ENCODE measurements at regions not wholly inside any gene's neighbourhood (a gene's known extent, or its start where the extent isn't known, plus 50 kb on each side); places are given as distances from the start of the nearest gene placed in this dataset.

GRCh38 chr5:13540168-13540750, 404.2 kb downstream of the DNAH5 start:
- no peaks in the 10 kb centered on the region for H3K27me3 Mint-ChIP-seq
- no peaks in the 10 kb centered on the region for H3K4me1 Mint-ChIP-seq (ENCODE audit: low read depth)
- peaks cover 18% of the 10 kb centered on the region for H3K9me3 Mint-ChIP-seq
- no peak overlapping the region for H3K4me3 Mint-ChIP-seq
- H3K36me3 Mint-ChIP-seq (ENCODE audit: low read depth), result no peaks in the 10 kb centered on the region
- intact Hi-C loops (cut with micrococcal nuclease), result no loop called here
- no peak overlapping the region for H3K27ac Mint-ChIP-seq

DNA sequence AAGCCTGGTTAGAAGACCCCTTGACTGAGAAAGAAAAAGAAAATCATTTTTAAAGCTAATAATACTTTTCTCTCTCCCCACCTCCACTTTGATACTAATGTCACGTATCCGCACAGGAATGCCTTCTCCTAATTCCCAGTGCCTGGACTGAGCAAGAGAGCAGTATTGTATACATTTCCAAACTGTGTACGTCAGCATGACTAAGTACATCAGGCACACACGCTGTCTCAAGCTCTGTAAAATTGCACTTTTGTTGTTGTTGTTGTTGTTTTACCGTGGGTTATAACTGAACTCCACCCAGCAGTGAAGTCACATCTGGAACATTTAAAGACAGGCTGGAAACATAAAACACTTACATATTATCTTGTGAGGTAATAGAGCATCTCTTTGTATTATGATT, 407.6 kb downstream of the DNAH5 start:
- peaks cover under 1% of the 10 kb centered on the region for H3K9me3 Mint-ChIP-seq
- H3K4me1 Mint-ChIP-seq (ENCODE audit: low read depth), result no peaks in the 10 kb centered on the region
- intact Hi-C loops (cut with micrococcal nuclease), result no loop called here
- H3K27ac Mint-ChIP-seq, result no peak overlapping the region
- H3K4me3 Mint-ChIP-seq, result no peak overlapping the region
- no peaks in the 10 kb centered on the region for H3K27me3 Mint-ChIP-seq
- no peaks in the 10 kb centered on the region for H3K36me3 Mint-ChIP-seq (ENCODE audit: low read depth)

DNA sequence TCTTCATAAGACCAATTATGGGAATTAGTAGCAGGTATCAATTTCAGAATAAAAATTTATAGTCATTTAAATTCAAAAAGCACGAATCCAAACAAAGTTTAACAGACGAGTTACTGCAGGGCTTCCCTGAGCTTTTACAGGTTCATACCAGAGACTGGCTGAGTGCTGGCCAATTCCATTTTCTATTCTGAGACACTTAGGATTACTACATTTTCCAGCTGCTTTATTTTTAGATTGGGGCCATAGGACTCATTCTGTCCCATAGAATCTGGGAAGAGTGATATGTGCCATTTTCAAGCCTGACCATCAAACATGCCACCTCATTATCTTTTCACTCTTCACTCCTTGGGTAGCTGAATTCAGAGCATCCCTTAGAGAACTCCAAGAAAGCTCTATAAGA, 410.7 kb downstream of the DNAH5 start:
- no peaks in the 10 kb centered on the region for H3K9me3 Mint-ChIP-seq
- no peak overlapping the region for H3K4me3 Mint-ChIP-seq
- H3K36me3 Mint-ChIP-seq (ENCODE audit: low read depth), result no peaks in the 10 kb centered on the region
- H3K4me1 Mint-ChIP-seq (ENCODE audit: low read depth), result no peaks in the 10 kb centered on the region
- H3K27me3 Mint-ChIP-seq, result no peaks in the 10 kb centered on the region
- no peak overlapping the region for H3K27ac Mint-ChIP-seq
- intact Hi-C loops (cut with micrococcal nuclease), result no loop called here

DNA sequence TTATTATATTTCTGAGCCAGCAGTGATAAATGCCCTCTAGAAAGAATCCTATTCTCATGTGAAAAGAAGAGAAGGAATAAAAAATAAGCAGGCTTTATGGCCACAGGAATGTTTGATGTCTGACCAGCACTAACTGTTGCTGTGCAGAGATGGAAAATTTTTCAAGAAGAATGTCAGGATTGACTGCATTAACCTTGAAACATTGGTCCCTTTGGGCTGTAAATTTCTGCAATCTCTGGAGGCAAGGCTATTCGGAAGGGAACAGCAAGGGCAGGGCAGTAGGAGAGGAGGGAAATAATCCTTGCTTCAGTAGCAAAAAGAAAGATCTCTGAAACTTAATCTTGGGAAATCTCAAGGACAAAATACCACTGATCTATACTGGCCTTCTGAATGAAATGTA, 415.2 kb downstream of the DNAH5 start:
- H3K4me3 Mint-ChIP-seq, result no peak overlapping the region
- H3K9me3 Mint-ChIP-seq, result no peaks in the 10 kb centered on the region
- no peak overlapping the region for H3K27ac Mint-ChIP-seq
- no peaks in the 10 kb centered on the region for H3K4me1 Mint-ChIP-seq (ENCODE audit: low read depth)
- intact Hi-C loops (cut with micrococcal nuclease), result no loop called here
- H3K36me3 Mint-ChIP-seq (ENCODE audit: low read depth), result no peaks in the 10 kb centered on the region
- no peaks in the 10 kb centered on the region for H3K27me3 Mint-ChIP-seq

- H3K4me3 Mint-ChIP-seq, result no peak overlapping the region
- H3K4me1 Mint-ChIP-seq (ENCODE audit: low read depth), result no peaks in the 10 kb centered on the region
- intact Hi-C loops (cut with micrococcal nuclease), result no loop called here
- no peaks in the 10 kb centered on the region for H3K27me3 Mint-ChIP-seq
- peaks cover 9% of the 10 kb centered on the region for H3K9me3 Mint-ChIP-seq
- no peak overlapping the region for H3K27ac Mint-ChIP-seq
- H3K36me3 Mint-ChIP-seq (ENCODE audit: low read depth), result no peaks in the 10 kb centered on the region
Measured at GRCh38 chr5:13524936-13525335, 419.6 kb downstream of the DNAH5 start.

GRCh38 chr5:13519131-13519530, 425.4 kb downstream of the DNAH5 start:
- H3K27ac Mint-ChIP-seq, result no peak overlapping the region
- H3K9me3 Mint-ChIP-seq, result peaks cover 9% of the 10 kb centered on the region
- H3K27me3 Mint-ChIP-seq, result no peaks in the 10 kb centered on the region
- H3K36me3 Mint-ChIP-seq (ENCODE audit: low read depth), result no peaks in the 10 kb centered on the region
- intact Hi-C loops (cut with micrococcal nuclease), result no loop called here
- H3K4me1 Mint-ChIP-seq (ENCODE audit: low read depth), result no peaks in the 10 kb centered on the region
- H3K4me3 Mint-ChIP-seq, result no peak overlapping the region

- H3K4me1 Mint-ChIP-seq (ENCODE audit: low read depth), result no peaks in the 10 kb centered on the region
- H3K27ac Mint-ChIP-seq, result no peak overlapping the region
- H3K4me3 Mint-ChIP-seq, result no peak overlapping the region
- intact Hi-C loops (cut with micrococcal nuclease), result no loop called here
- no peaks in the 10 kb centered on the region for H3K27me3 Mint-ChIP-seq
- H3K36me3 Mint-ChIP-seq (ENCODE audit: low read depth), result no peaks in the 10 kb centered on the region
- no peaks in the 10 kb centered on the region for H3K9me3 Mint-ChIP-seq
Measured at GRCh38 chr5:13516195-13516594, 428.3 kb downstream of the DNAH5 start.

DNA sequence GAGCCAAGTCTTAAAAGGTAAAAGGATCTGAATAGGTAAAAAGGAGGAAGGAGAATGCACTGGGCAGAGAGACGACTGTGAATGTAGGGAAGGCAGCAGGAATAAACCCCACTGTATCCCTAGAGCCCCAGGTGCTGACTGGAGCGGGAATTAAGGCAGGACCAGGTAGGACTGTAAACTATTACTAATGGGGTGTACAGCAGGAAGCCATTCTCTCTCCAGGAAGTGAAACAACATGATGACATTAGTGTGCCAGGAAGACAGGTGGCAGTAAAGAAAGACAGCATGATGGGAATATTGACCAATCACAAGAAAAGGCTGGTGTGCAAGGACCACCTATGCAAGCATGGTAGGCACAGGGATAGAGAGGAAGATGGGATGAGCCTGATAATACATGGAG, 433.0 kb downstream of the DNAH5 start:
- no peak overlapping the region for H3K4me3 Mint-ChIP-seq
- H3K27me3 Mint-ChIP-seq, result no peaks in the 10 kb centered on the region
- H3K27ac Mint-ChIP-seq, result no peak overlapping the region
- H3K4me1 Mint-ChIP-seq (ENCODE audit: low read depth), result no peaks in the 10 kb centered on the region
- no peaks in the 10 kb centered on the region for H3K36me3 Mint-ChIP-seq (ENCODE audit: low read depth)
- peaks cover 2% of the 10 kb centered on the region for H3K9me3 Mint-ChIP-seq
- intact Hi-C loops (cut with micrococcal nuclease), result no loop called here

DNA sequence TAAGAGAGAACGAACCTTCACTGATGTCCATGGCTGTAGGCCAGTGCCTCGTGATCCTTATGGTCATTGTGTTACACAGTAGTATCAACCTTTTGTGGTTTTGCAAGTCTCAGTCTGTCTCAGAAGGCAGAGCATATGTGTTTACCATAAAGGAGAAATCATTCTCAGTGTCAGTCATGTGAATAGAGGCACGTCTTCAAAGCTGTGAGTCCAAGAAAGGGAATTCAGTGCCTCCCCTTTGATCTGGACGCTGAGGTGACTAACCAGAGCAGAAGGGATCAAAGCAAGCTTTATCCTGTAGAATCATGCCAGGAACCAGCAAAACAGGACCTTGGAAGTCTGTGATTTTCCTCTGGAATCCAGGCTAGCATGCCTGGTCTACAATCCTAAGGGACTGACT, 433.9 kb downstream of the DNAH5 start:
- peaks cover 9% of the 10 kb centered on the region for H3K9me3 Mint-ChIP-seq
- intact Hi-C loops (cut with micrococcal nuclease), result no loop called here
- H3K4me3 Mint-ChIP-seq, result no peak overlapping the region
- H3K4me1 Mint-ChIP-seq (ENCODE audit: low read depth), result no peaks in the 10 kb centered on the region
- H3K36me3 Mint-ChIP-seq (ENCODE audit: low read depth), result no peaks in the 10 kb centered on the region
- no peak overlapping the region for H3K27ac Mint-ChIP-seq
- H3K27me3 Mint-ChIP-seq, result no peaks in the 10 kb centered on the region

DNA sequence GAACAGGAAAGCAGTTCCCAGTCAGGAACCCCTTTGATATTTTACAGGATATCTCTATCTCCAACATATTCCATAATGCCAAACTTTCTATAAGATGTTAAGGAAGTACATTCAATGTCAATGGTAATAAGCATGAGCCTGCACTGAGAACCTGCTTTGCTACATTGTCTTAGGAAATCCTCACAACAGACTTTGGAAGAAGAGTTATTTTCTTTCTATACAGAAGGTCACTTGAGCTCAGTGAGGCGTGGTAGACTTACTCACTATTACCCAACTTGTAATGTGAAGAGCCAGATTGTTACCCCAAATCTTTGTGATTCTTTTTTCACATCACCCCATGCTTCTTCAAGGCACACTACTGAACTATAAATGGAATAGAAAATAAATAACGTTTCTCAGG, 435.9 kb downstream of the DNAH5 start:
- Mint-ChIP-seq H3K27ac (no peak overlapping the region), H3K4me3 (no peak overlapping the region), H3K36me3 (ENCODE audit: low read depth) (no peaks in the 10 kb centered on the region), H3K27me3 (no peaks in the 10 kb centered on the region), H3K4me1 (ENCODE audit: low read depth) (no peaks in the 10 kb centered on the region), H3K9me3 (peaks cover 13% of the 10 kb centered on the region)
- intact Hi-C loops (cut with micrococcal nuclease), result no loop called here

- no peak overlapping the region for H3K4me3 Mint-ChIP-seq
- peaks cover 31% of the 10 kb centered on the region for H3K9me3 Mint-ChIP-seq
- H3K27ac Mint-ChIP-seq, result no peak overlapping the region
- H3K4me1 Mint-ChIP-seq (ENCODE audit: low read depth), result no peaks in the 10 kb centered on the region
- no peaks in the 10 kb centered on the region for H3K27me3 Mint-ChIP-seq
- H3K36me3 Mint-ChIP-seq (ENCODE audit: low read depth), result no peaks in the 10 kb centered on the region
- intact Hi-C loops (cut with micrococcal nuclease), result no loop called here
Measured at GRCh38 chr5:13505326-13505725, 439.2 kb downstream of the DNAH5 start.

DNA sequence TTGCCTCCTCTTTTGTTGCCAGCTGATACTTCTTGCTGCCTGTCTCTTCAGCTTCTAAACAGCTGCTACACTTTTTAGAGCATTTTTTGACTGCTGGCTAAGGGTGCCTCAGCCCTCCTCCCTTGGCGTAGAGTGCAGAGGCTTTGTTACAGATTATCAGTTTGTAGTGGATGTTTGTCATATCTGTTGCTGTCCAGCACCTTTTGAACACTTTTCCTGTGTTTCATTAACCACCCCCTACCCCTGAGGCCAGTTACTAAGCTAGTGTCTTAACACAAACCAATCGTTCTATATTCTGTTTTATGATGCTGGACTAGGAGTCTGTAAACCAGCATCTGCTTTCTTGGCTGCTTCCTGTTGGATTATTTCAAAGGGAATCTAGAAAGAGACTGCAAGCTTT, 441.5 kb downstream of the DNAH5 start:
- Mint-ChIP-seq H3K4me1 (ENCODE audit: low read depth) (no peaks in the 10 kb centered on the region), H3K36me3 (ENCODE audit: low read depth) (no peaks in the 10 kb centered on the region), H3K9me3 (peaks cover 54% of the 10 kb centered on the region), H3K4me3 (no peak overlapping the region), H3K27ac (no peak overlapping the region), H3K27me3 (no peaks in the 10 kb centered on the region)
- intact Hi-C loops (cut with micrococcal nuclease), result no loop called here

DNA sequence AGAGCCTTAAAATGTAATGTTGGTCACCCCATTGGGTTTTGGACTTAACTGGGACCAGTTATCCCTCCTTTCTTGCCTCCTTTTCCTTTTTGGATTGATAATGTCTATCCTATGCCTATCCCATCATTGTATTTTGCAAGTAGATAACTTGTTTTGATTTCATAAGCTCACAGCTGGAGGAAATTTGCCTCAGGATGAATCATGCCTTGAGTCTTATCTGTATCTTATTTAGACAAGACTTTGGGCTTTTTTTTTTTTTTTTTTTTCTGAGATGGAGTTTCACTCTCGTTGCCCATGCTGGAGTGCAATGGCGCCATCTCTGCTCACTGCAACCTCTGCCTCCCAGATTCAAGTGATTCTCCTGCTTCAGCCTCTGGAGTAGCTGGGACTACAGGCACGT, 443.3 kb downstream of the DNAH5 start:
- intact Hi-C loops (cut with micrococcal nuclease), result no loop called here
- H3K4me3 Mint-ChIP-seq, result no peak overlapping the region
- no peaks in the 10 kb centered on the region for H3K27me3 Mint-ChIP-seq
- H3K36me3 Mint-ChIP-seq (ENCODE audit: low read depth), result no peaks in the 10 kb centered on the region
- H3K9me3 Mint-ChIP-seq, result peaks cover 53% of the 10 kb centered on the region
- H3K4me1 Mint-ChIP-seq (ENCODE audit: low read depth), result no peaks in the 10 kb centered on the region
- no peak overlapping the region for H3K27ac Mint-ChIP-seq

DNA sequence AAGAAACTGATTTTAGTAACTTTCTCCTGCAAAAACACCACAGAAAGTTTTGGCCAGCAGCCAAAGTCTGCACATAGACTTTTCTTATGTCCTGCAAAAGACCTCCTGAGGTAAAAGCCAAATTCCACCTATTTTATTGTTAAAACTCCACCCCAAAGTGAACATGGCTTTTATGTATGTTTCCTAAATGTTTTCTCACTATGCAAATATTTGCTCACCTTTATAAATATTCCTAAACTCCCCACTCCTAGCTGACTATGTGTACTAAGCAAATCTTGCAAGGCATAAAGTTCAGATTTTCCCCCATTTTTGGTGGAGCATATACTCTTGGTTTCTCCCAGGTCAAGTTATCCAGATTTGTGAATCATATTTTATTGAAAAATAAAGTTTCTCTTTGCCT, 446.2 kb downstream of the DNAH5 start:
- Mint-ChIP-seq H3K4me3 (no peak overlapping the region), H3K9me3 (peaks cover 48% of the 10 kb centered on the region), H3K36me3 (ENCODE audit: low read depth) (no peaks in the 10 kb centered on the region), H3K27me3 (no peaks in the 10 kb centered on the region), H3K27ac (no peak overlapping the region), H3K4me1 (ENCODE audit: low read depth) (no peaks in the 10 kb centered on the region)
- intact Hi-C loops (cut with micrococcal nuclease), result no loop called here

GRCh38 chr5:13488254-13488931, 456.1 kb downstream of the DNAH5 start:
- no peaks in the 10 kb centered on the region for H3K27me3 Mint-ChIP-seq
- H3K27ac Mint-ChIP-seq, result no peak overlapping the region
- H3K4me3 Mint-ChIP-seq, result no peak overlapping the region
- intact Hi-C loops (cut with micrococcal nuclease), result no loop called here
- no peaks in the 10 kb centered on the region for H3K36me3 Mint-ChIP-seq (ENCODE audit: low read depth)
- no peaks in the 10 kb centered on the region for H3K4me1 Mint-ChIP-seq (ENCODE audit: low read depth)
- peaks cover 7% of the 10 kb centered on the region for H3K9me3 Mint-ChIP-seq
